H9 (cell line): ENCODE measurements at regions not wholly inside any gene's neighbourhood (a gene's known extent, or its start where the extent isn't known, plus 50 kb on each side); places are given as distances from the start of the nearest gene placed in this dataset.

Experiments used
- DNase-seq: peaks from one replicate; pipeline ENCODE4 v3.0.0-alpha.2; 2017
- H2AFZ ChIP-seq: one replicate; pipeline ENCODE4 v1.6.1; 2013; ENCODE audit warnings: mild to moderate bottlenecking, low read length, control low read depth, moderate library complexity
- H2AK5ac ChIP-seq: 2 replicates; pipeline ENCODE4 v1.6.1; 2013; ENCODE audit warnings: low read length, control low read depth, mixed read lengths; ENCODE audit not compliant: insufficient read length
- H2BK120ac ChIP-seq: one replicate; pipeline ENCODE4 v1.6.1; 2013; ENCODE audit warnings: low read depth, mild to moderate bottlenecking, low read length, control low read depth, inconsistent platforms; ENCODE audit not compliant: poor library complexity, severe bottlenecking
- H2BK12ac ChIP-seq: 2 replicates; pipeline ENCODE4 v1.6.1; 2013; ENCODE audit warnings: low read length, control low read depth, mixed read lengths, low read depth; ENCODE audit not compliant: insufficient read length
- H2BK15ac ChIP-seq: 2 replicates; pipeline ENCODE4 v1.6.1; 2013; ENCODE audit warnings: low read depth, low read length, control low read depth
- H2BK20ac ChIP-seq: one replicate; pipeline ENCODE4 v1.6.1; 2013; ENCODE audit warnings: low read depth, mild to moderate bottlenecking, low read length, control low read depth, inconsistent platforms; ENCODE audit not compliant: poor library complexity, severe bottlenecking
- H2BK5ac ChIP-seq: 2 replicates; pipeline ENCODE4 v1.6.1; 2013; ENCODE audit warnings: low read length, control low read depth, mixed read lengths; ENCODE audit not compliant: insufficient read length
- H3K14ac ChIP-seq: 2 replicates; pipeline ENCODE4 v1.6.1; 2013; ENCODE audit warnings: low read length, control low read depth; ENCODE audit not compliant: insufficient read depth
- H3K18ac ChIP-seq: 2 replicates; pipeline ENCODE4 v1.6.1; 2013; ENCODE audit warnings: low read depth, mild to moderate bottlenecking, mixed read lengths, low read length, control low read depth; ENCODE audit not compliant: insufficient read length
- H3K23ac ChIP-seq: 2 replicates; pipeline ENCODE4 v1.6.1; 2013; ENCODE audit warnings: low read length, control low read depth, mixed read lengths, low read depth; ENCODE audit not compliant: insufficient read length
- H3K23me2 ChIP-seq: 2 replicates; pipeline ENCODE4 v1.6.1; 2013; ENCODE audit warnings: low read depth, mild to moderate bottlenecking, mixed read lengths, low read length, control low read depth; ENCODE audit not compliant: insufficient read length, poor library complexity, severe bottlenecking
- H3K27ac ChIP-seq: 2 replicates; pipeline ENCODE4 v1.5.1; 2013; ENCODE audit warnings: low read length, control low read depth, mixed read lengths, low read depth; ENCODE audit not compliant: insufficient read length
- H3K27me3 ChIP-seq: 2 replicates; pipeline ENCODE4 v1.6.1; 2013; ENCODE audit warnings: low read length, control low read depth, inconsistent platforms; ENCODE audit not compliant: insufficient read depth
- H3K4ac ChIP-seq: 2 replicates; pipeline ENCODE4 v1.6.1; 2013; ENCODE audit warnings: low read depth, mild to moderate bottlenecking, control low read depth, inconsistent platforms, low read length, moderate library complexity
- H3K4me1 ChIP-seq: 2 replicates; pipeline ENCODE4 v1.6.1; 2013; ENCODE audit warnings: low read length, control low read depth, inconsistent platforms; ENCODE audit not compliant: insufficient read depth
- H3K4me2 ChIP-seq: 2 replicates; pipeline ENCODE4 v1.6.1; 2013; ENCODE audit warnings: low read length, control low read depth, mixed read lengths; ENCODE audit not compliant: insufficient read length, insufficient read depth
- H3K56ac ChIP-seq: 2 replicates; pipeline ENCODE4 v1.6.1; 2013; ENCODE audit warnings: low read depth, mild to moderate bottlenecking, mixed read lengths, low read length, control low read depth; ENCODE audit not compliant: insufficient read length
- H3K79me1 ChIP-seq: 2 replicates; pipeline ENCODE4 v1.6.1; 2013; ENCODE audit warnings: low read depth, mild to moderate bottlenecking, moderate library complexity, low read length, control low read depth, inconsistent platforms; ENCODE audit not compliant: insufficient read depth, poor library complexity, severe bottlenecking
- H3K79me2 ChIP-seq: 2 replicates; pipeline ENCODE4 v1.6.1; 2013; ENCODE audit warnings: low read length, control low read depth, inconsistent platforms; ENCODE audit not compliant: insufficient read depth
- H3K9ac ChIP-seq: 2 replicates; pipeline ENCODE4 v1.6.1; 2013; ENCODE audit warnings: low read length, control low read depth, mixed read lengths; ENCODE audit not compliant: insufficient read length; ENCODE audit errors: extremely low read depth
- H3K9me3 ChIP-seq: one replicate; pipeline ENCODE4 v1.6.1; 2013; ENCODE audit warnings: low read depth, low read length, inconsistent platforms; ENCODE audit not compliant: control insufficient read depth
- H3T11ph ChIP-seq: one replicate; pipeline ENCODE4 v1.6.1; 2013; ENCODE audit warnings: mild to moderate bottlenecking, low read length, control low read depth, inconsistent platforms
- H4K20me1 ChIP-seq: one replicate; pipeline ENCODE4 v1.6.1; 2013; ENCODE audit not compliant: control insufficient read depth, insufficient read length, insufficient read depth
- H4K5ac ChIP-seq: 2 replicates; pipeline ENCODE4 v1.6.1; 2013; ENCODE audit warnings: low read depth, mild to moderate bottlenecking, mixed read lengths, low read length, control low read depth; ENCODE audit not compliant: insufficient read length
- H4K8ac ChIP-seq: replicated peaks from 2 replicates; pipeline ENCODE4 v1.6.1; 2013; ENCODE audit warnings: low read length, control low read depth, mixed read lengths, low read depth; ENCODE audit not compliant: insufficient read length
- H4K91ac ChIP-seq: 2 replicates; pipeline ENCODE4 v1.6.1; 2013; ENCODE audit warnings: low read depth, mild to moderate bottlenecking, moderate library complexity, mixed read lengths, low read length, control low read depth; ENCODE audit not compliant: insufficient read length
- H3K27ac Mint-ChIP-seq, 3 experiments: 2 replicates in 2 of 3; 3 replicates in 1 of 3; pipeline ENCODE4 v1.8.0; 2020 to 2021; ENCODE audit warnings: mixed read lengths in 3 of 3, mild to moderate bottlenecking in 1 of 3, moderate library complexity in 1 of 3
- H3K27me3 Mint-ChIP-seq: 2 replicates; pipeline ENCODE4 v1.8.0; 2021; ENCODE audit warnings: low read depth, mild to moderate bottlenecking, moderate library complexity, mixed read lengths
- H3K36me3 Mint-ChIP-seq, 3 experiments: 2 replicates in 2 of 3; 3 replicates in 1 of 3; pipeline ENCODE4 v1.8.0; 2020 to 2021; ENCODE audit warnings: low read depth in 3 of 3, mixed read lengths in 3 of 3; ENCODE audit not compliant: insufficient read depth in 1 of 3
- H3K4me1 Mint-ChIP-seq, 2 experiments: 2 replicates each; pipeline ENCODE4 v1.8.0; 2020; ENCODE audit warnings: mixed read lengths in 2 of 2
- H3K4me3 Mint-ChIP-seq, 2 experiments: 2 replicates in 1 of 2; 3 replicates in 1 of 2; pipeline ENCODE4 v1.8.0; 2020 to 2021; ENCODE audit warnings: mild to moderate bottlenecking in 2 of 2, mixed read lengths in 2 of 2, moderate library complexity in 1 of 2
- H3K9me3 Mint-ChIP-seq, 2 experiments: 2 replicates in 1 of 2; 3 replicates in 1 of 2; pipeline ENCODE4 v1.8.0; 2020; ENCODE audit warnings: mild to moderate bottlenecking in 2 of 2, mixed read lengths in 2 of 2, moderate library complexity in 1 of 2
- CTCF ChIP-seq: fragments of 200-600 bp; sonication (generic); conservative IDR thresholded peaks from 3 replicates; pipeline ENCODE4 v1.8.0; 2021; ENCODE audit warnings: antibody characterized with exemption, mild to moderate bottlenecking
- whole genome bisulfite sequencing: extraction: QIAGEN DNeasy Blood & Tissue Kit; methylation state at CpG from one replicate; pipeline ENCODE4 v1.1.7; 2013; ENCODE audit warnings: missing lambda C conversion rate, low lambda C conversion rate, mixed read lengths; ENCODE audit not compliant: insufficient read length; ENCODE audit errors: extremely low coverage; 5-methylcytosine and 5-hydroxymethylcytosine counted together

- no peak for TF ChIP-seq CTCF
- Mint-ChIP-seq H3K9me3 (peaks cover 0 to 3% of the 10 kb centered on the region in 2 experiments; a peak in 2 of 5 replicates), H3K4me3 (no peak overlapping the region), H3K36me3 (peaks cover 0 to 6% (median 0%) of the 10 kb centered on the region in 3 experiments; a peak in 4 of 7 replicates), H3K27ac (no peak overlapping the region), H3K27me3 (no peaks in the 10 kb centered on the region), H3K4me1 (peaks cover 18 to 23% of the 10 kb centered on the region in 2 experiments)
- H4K5ac ChIP-seq, result no peak overlapping the region
- no peaks in the 10 kb centered on the region for H3K9me3 ChIP-seq
- H2BK5ac ChIP-seq, result no peak overlapping the region
- no peak overlapping the region for H2BK12ac ChIP-seq
- H2BK20ac ChIP-seq, result no peak overlapping the region
- H3K79me1 ChIP-seq, result no peaks in the 10 kb centered on the region
- no peaks in the 10 kb centered on the region; the same call in 1 of the 2 replicates for H3K79me2 ChIP-seq
- H3K14ac ChIP-seq, result no peak overlapping the region
- H3K18ac ChIP-seq, result no peak overlapping the region
- no peak for DNase-seq
- no peak overlapping the region for H2BK15ac ChIP-seq
- H2AK5ac ChIP-seq, result no peak overlapping the region
- no peak overlapping the region for H3K56ac ChIP-seq
- WGBS, result no CpG with 5 or more reads among the region's 4 CpGs
- H3T11ph ChIP-seq, result no peak overlapping the region
- no peaks in the 10 kb centered on the region for H3K23me2 ChIP-seq
- H3K4ac ChIP-seq, result no peak overlapping the region
- H3K4me2 ChIP-seq, result no peak overlapping the region
- no peak overlapping the region for H3K9ac ChIP-seq
- no peak overlapping the region for H2BK120ac ChIP-seq
- no peaks in the 10 kb centered on the region for H4K20me1 ChIP-seq
- H2AFZ ChIP-seq, result no peak overlapping the region
- no peak overlapping the region for H4K8ac ChIP-seq
- no peak overlapping the region for H4K91ac ChIP-seq
- H3K27ac ChIP-seq, result no peak overlapping the region
- H3K4me1 ChIP-seq, result peaks cover 8% of the 10 kb centered on the region
- H3K23ac ChIP-seq, result no peak overlapping the region
- H3K27me3 ChIP-seq, result no peaks in the 10 kb centered on the region
Observed at GRCh38 chr5:54643685-54644106, 126.1 kb downstream of the SNX18 start.
